Fibroblast of skin of abdomen (primary cell): ENCODE measurements at regions not wholly inside any gene's neighbourhood (a gene's known extent, or its start where the extent isn't known, plus 50 kb on each side); places are given as distances from the start of the nearest gene placed in this dataset.

Source experiments
- DNase-seq: peaks from one replicate; pipeline ENCODE4 v3.0.0-alpha.2; 2013

DNA sequence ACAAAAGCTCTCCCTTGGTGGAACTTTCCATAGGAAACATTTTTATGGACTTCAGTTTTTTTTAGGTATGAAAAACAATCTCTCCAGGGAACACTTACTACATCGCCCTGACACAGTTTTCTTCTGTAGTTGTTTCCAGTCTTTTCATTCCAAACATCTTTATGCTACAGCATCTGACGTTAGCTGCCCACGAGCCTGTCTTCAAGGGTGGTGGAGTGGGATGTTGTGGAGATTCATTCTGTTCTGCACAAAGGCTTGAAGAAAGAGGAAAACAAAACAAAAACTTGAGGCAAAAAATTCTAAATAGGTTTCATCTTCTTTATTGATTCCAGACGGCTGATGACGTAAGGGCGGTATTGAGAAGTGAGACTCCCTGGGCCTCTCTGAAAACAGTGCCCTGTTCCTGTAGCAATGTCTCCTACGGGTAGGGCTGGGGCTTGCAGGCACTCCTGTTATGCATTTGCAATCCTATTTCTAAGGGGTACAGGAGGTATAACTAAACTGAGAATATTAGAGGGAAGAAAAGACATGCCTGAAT lies 375.0 kb downstream of the RNF144A start:
- peak; percentile 59 for DNase-seq

DNA sequence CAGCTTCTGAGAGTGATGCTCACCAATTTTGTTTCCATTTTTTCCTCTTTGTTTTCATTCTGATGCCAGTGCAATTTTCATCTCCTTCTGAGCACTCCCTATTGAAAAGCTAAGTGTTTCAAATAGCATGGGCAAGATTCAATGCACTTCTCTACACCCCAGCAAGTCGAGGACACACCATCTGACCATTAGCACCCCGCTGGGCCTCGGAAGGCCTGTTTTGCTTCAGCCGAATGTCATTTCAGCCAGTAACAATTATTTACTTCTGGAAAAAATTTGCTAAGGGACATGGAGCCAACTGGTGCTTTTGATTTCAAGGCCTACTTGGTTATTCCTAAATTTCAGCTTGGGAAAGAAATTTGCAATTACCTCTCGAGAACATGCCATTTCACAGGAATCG lies 392.4 kb downstream of the RNF144A start:
- DNase-seq, result no peak

DNA sequence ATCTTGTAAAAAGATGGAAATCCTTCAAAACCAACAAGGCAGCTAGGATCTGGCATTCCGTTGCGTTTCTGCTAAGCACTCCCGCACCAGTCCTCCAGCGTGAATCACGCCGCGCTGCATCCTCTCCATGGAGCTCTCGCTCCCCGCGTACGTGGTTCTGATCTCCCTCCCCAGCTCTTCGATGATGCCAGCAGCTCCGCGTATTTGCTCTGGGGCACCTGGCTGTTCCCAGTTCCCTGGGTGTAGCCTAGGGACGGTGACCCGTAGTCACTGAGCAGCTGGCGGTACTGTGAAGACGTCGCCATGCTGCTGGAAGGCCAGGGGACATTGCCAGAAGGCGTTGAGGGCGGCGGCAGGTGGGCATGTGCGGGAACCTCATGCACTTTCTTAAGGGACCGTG lies 407.5 kb downstream of the RNF144A start:
- DNase-seq, result no peak

DNA sequence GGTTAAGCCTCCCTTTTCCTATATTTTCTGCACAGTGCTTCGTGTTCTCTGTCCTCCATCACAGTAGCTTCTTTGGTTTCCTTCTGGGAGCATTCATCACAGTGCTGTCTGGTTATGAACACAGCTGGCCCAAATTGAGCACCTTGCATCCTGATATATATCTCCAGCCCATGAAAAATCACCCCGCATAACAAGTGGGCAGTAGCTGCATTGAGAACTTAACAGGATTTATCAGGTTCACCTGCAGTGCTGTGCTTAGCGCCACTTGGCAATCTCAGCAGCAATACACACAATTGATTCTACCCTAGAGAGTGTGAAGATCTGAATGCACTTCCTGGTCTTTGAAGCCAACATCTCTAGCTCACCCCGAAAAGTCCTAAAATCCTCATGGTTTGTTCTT lies 408.0 kb downstream of the RNF144A start:
- no peak for DNase-seq

DNA sequence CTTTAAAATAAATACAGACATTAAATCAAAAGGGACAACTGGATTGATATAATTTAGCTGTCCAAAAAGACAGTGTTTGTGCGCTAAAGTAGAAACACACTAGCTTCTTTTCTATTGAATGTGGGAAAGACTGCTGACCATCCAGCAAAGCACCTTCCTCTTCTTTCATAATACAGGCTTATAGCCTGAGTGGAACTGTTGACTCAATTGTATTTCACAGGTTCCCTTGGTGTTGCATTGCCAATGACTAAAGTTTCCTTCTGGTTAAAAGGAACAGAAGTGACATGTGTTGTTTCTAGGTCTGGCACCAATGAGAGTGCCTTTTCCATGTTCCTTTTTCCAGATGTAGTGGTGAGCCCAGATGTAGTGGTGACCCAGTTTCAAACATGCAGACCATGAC lies 412.3 kb downstream of the RNF144A start:
- DNase-seq, result no peak

DNA sequence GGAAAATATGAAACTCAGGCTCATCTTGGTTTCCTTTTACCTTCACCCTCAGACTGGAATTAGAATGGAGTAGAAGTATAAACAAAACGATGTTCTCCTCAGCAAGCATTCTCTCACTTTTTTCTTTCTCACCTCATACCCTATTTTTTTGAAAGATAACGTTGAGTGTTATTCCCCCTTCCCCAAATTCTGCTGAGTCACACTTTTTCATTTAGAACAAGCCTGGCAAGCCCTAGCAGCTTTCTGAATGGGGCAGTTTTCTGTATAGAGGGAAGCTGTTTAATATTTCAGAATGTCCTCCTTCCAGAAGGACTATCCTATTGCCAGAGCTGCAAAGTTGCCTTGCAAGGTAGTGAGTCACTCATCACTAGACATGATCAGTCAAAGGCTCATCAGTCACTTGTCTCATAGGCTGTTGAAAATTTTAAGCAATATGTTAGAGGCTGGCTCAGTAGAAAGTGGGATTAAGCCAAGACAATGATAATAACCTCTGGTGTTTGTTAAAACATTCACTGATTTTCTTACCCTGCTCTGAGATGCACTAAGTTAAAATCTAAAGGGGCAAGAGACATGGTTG lies 416.1 kb downstream of the RNF144A start:
- DNase-seq, result no peak

DNA sequence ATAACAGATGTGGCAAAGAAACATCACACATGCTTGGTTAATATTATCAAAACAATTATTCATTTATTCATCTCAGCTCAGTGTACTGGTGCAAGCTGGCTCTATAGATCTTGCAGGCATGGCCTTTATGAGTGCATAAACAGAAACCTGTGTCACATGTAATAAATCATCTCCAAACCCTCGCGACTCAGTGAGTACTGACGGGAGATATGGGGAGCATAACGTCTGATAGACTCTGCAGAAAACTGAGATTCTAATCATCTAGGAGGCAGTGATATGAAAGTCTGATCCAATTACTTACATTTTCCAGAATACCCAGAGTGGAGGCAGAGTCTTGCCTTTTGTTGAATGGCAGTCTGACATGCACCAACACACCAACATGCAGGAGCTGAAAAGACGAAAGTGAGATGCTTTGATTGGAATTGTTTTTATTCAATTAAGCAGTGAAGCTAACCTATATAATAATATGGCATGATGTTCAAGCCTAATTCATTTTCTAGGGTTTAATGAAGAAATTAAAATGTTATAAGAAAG lies 416.8 kb downstream of the RNF144A start:
- no peak for DNase-seq

DNA sequence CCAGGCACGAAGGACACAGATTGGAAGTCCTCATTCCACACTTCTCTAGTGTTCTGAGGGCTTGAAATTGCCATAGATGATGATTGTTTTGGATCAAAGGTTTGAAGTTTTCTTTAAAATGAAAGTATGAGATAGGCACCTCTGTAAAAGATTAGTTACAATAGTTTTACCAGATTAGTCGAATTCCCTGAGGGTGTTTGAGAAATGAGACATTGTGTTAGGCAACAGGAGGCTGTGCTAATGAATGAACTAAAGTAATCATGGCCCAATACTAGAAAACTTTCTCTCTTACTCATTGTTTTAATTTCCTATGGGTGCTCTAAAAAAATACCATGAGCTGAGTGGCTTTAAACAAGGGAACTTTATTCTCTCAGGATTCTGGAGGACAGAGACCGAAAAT lies 421.7 kb downstream of the RNF144A start:
- DNase-seq, result no peak

DNA sequence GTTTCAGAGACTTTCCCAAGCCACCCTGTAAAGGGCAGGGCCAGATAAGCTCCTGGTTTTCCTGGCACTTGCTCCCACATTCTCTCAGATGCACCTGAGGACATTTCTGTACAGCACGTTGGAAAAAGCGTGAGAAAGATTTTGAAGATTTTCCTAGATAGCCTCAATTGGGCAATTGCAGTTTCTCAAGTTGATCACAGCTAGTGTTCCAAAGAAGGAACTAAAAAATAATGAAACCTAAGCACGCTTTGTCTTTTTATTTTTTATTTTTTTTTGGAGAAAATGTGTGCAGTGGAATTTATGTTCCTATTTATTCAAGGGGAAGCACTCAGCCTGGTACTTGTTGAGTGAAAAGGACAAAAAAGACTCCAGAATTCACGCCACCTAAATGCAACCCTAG lies 429.1 kb downstream of the RNF144A start:
- DNase-seq, result no peak

DNA sequence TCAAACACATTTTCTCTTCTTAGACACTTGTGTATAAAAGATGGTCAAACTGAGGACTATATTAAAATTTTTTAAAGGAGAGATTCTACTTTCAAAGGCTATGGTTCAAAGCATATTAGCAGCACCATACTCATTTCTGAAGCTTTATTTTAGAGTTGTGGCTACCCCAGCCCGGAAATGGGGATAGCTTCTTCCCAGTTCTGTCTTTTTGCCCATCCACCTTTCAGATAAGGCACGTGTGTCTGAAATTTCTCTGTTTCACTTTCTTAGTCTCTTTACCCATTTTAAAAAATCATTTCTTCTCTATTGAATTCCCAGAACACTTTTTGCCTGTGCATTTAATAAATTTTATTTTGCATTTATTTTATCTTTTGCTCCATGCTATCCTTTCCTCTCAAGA lies 431.5 kb downstream of the RNF144A start:
- DNase-seq, result no peak

DNA sequence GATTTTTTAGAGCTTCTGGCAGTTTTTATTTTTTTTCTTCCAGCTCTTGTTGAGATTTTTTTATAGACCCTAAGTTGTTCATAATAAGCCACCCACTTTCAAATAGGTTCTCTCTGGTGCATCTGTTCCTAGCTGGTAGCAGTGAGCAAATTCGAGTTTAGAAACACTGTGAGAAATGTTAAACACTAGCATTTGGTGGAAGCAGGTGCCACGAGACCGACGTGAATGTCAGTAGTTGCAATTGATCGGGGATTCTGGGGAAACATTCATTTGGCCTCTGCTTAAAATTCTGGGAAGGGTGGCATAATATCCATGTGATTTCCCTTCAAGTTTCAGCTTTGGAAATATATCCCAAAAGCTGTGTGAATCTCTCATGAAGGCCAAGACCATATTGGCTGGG lies 435.0 kb downstream of the RNF144A start:
- DNase-seq, result no peak

DNA sequence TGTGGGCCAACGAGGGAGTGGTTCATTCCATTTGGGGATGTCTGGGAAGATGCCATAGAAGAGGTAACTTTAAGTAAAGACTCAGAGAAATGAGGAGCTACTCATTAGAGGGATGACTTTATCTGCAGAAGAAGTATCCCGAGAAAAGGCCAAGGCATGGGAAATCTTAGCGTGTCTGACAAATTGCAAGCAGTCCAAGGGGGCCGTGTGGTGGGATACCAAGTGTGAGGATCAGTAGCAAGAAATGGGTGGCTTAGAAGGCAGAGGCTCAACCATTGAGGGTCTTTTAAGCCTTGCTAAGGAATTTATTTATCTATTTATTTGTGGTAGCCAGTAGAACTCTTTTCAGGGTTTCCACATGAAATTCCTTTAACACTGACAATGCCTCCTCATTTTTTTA lies 436.4 kb downstream of the RNF144A start:
- no peak for DNase-seq

DNA sequence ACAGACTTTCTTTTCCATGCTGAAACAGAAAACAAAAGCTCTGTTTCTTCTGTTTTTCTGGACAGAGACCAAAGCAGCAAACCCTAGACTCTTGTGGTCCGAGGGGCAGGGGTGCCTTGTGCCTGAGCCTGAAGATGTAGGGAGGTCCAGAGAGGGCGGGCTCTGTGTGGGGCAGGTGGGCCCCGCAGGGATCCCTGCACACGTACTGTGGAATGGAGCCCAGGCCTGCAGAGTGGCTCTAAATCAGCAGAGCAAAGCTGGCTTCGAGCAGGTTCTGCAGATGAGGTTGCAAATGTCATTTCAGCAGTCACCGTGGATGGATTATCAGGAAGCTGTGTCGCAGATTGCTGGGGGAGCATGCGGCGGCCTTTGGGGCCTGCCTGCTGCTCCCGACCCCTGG lies 438.6 kb downstream of the RNF144A start:
- no peak for DNase-seq

DNA sequence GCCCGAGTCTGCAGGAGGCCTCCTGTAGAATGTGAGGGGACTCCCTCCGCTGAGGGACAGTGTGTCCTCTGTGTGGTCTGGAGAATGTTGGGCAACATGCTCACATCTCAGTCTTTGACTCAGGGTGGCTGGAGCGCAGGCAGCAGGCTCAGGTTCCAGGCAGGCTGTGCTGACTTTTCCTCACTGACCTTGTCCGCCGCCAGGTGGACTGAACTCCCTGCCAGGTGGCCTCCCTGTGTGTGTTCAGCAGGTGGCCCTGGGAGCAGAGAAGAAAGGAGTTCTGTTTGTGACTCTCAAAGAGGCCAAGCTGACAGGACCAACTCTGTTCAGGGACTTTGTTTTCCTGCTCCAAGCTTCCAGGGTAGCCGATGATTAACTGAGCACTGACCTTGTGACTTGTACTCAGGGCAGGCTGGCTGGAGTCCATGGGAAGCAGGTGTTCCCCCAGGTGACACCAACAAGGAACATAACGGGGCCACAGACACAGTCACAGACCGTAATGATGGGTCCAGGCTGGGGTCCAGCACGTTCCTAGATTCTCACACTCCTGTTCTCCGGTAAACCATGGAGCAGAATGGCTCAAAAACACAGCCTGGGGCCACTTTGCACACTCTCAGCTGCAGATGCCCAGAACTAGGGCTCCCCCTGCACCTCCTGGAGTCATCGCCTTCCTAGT lies 439.8 kb downstream of the RNF144A start:
- no peak for DNase-seq

DNA sequence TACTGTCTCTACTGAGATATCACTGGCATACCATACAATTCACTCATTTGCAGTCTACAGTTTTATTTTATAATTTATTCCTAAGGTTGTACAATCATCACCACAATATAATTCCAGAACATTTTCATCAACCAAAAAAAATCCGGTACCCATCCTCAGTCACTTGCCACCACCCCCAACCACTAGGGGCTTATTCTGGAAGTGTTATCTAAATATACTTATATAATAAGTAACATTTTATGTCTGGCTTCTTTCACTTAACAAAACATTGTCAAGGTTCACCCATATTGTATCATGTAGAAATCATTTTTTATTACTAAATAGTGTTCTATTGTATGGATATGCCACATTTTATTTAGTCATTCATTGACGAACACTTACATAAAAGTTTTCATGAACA lies 440.8 kb downstream of the RNF144A start:
- DNase-seq, result no peak

DNA sequence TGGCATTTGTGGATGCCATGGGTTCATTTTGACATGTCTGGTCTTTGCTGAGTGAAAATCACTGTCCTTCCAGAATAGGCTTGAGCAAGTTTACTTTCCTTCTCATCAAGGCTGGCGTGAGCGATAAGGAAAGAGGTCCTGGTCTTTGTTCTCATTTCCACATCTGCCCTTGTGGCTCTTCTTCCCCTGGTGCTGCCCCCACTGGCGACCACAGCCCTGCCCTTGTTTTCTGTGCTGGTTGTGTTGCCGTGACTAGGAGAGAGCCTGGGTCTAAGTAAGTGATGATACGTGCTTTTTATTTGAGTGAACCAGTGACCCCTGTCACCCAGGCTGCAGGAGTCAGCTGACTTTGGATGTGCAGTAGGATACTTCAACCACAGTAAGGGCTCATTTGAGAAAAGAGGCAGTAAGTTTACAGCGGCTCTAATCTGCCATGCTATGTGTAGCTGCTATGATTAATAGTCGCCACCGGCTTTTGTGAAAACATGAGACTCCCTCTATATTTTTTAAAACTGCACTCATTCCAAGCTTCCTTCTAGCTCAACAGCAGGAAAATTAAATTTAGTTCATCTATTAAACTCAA lies 441.7 kb downstream of the RNF144A start:
- no peak for DNase-seq

DNA sequence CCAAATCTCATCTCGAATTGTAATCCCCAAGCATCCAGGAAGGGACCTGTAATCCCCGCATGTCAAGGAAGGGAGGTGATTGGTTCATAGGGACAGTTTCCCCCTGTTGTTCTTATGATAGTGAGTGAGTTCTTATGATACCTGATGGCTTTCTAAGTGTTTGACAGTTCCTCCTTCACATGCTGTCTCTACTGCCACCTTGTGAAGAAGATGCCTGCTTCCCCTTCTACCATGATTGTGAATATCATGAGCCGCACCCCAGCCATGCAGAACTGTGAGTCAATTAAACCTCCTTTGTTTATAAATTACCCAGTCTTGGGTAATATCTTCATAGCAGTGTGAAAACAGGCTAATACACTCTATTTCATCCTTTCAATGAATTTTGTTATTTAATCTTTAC lies 446.7 kb downstream of the RNF144A start:
- DNase-seq, result no peak

DNA sequence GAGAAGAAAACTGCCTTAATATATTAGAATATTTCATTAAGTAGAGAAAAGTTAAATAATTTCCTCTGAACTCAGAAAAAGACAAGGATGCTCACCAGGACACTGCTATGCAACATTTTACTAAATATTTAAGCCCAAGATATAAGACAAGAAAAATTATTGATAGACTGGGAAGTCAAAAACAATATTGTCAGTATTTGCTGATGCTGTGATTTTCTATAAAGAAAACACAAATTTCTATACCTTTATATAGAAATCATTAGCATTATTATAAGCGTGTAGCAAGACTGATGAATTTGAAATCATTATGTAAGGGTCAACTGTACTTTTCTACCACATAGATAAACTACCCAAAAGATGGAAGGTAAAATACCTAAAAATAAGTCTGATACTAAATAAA lies 451.0 kb downstream of the RNF144A start:
- DNase-seq, result no peak

DNA sequence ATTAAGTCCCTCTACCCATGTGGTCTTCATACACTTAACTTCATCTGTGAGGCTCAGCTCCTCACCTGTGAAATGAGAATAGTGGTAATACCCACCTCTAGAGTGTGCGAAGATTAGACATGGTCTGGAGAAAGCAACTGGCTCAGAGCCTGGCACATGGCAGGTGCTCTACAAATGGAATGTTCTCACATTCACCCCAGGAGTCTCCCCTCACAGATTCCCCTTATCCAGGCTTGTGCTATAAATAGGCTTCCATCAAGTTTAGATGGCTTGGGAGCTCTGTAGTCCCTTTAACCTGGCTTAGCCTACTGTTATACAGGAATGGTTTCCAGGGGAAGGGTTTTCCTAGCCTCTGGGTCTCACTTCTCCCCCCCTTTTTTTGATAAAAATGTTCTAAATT lies 455.9 kb downstream of the RNF144A start:
- DNase-seq, result no peak

DNA sequence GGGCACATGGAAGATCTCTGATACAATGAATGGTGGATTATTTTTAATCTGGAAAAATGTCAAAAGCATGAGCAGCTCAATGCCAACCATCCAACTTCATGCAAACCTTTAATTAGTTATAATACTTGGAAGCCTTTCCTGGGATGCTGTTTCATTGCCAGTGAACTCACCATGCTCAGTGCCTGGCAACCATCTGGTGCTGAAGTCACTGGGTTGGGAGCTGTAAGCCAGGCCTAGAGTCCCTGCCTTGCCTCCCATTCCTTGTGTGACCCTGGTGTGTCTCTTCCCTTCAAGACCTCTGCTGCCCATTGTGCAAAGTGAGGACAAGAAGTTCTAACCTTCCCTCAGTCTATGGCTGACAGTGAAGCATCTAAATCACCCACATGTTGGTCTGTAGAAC lies 458.7 kb downstream of the RNF144A start:
- no peak for DNase-seq

DNA sequence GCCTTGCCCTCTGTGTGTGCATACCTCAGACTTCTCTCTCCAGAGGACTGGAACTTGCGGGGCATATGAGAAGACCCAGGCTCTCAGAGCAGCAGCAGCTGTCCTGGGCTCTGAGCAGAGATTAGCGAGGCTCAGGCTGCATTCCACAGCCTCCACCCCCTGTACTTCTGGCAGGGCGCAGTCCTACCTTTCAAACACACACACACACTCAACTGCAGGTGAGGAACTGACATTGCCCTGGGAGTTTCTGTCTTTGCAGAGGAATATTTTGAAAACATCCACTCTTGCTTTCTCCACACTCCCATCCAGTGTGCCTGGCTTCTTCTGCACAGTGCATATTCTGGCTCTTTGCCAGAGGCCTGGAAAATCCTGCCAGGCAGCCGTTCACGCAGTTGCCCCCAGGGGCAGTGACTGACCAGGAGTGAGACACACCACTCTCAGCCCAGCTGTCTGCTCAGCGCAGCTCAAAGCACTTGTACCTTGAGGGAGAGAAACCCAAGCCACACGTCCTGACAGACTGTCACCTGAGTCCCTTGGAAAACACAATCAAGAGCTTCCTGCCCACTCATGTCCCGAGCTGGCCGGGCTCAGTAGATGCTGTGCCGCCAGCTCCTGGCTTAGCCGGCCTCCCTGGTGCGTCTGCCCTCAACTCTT lies 460.8 kb downstream of the RNF144A start:
- DNase-seq, result no peak

DNA sequence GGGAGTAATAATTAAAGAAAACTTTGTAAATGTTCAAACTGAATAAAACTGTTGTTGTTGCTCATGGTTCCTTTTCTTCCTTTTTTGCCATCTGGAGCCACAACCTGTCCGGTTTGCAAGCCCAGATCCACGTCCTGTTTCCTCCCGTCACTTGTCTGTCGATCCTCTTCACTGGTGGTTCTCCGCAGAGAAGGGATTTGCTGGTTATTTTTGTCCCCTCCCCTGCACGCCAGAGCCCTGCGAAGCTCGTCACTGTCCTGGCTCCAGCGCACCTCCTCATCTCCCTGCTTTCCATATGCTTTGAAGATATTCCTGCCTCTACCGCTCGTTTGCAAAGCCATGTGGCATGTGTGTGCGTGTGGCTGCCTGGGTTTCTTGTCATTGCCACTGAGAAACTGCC lies 461.4 kb downstream of the RNF144A start:
- no peak for DNase-seq

DNA sequence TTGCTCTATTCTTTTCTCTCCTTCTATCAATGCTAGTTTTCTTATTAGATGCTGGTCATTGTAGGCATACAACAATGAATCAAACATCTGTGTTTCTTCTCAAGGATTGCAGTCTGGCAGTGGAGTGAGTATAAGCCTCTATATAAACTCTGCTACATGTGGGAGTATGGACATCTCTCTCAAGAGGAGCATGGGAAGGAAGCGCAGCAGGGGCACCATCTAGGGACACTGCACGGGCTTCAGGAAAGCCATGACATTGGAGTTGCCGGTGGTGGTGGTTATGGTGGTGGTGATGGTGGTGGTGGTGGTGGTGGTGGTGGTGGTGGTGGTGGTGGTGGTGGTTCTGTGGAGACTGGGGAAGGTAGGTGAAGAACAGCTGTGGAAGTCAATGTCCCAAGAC lies 462.6 kb downstream of the RNF144A start:
- DNase-seq, result no peak
